ENCODE measurements at regions not wholly inside any gene's neighbourhood (a gene's known extent, or its start where the extent isn't known, plus 50 kb on each side); places are given as distances from the start of the nearest gene placed in this dataset.
"Not testable (repeated sequence)": the region's sequence is repeated elsewhere in the genome, so short reads cannot be mapped to it uniquely, and the experiment has no call there.

GRCh38 chr4:85180533-85180932 lies 214.0 kb upstream of the WDFY3 start:
- no peak for TF ChIP-seq POLR2A (IDR thresholded peaks at IDR 0.05)
- TF ChIP-seq EP300 (IDR thresholded peaks at IDR 0.05) = no peak
- TF ChIP-seq POLR2AphosphoS5 (IDR thresholded peaks at IDR 0.05) = no peak
- TF ChIP-seq CTCF (IDR thresholded peaks at IDR 0.05) = no peak
- Histone ChIP-seq H3K36me3 (no peaks in the 10 kb centered on the region), H3K4me1 (no peaks in the 10 kb centered on the region), H3K4me3 (no peak overlapping the region), H3K27ac (no peak overlapping the region), H3K27me3 (no peaks in the 10 kb centered on the region), H3K9me3 (no peaks in the 10 kb centered on the region)
- 75 to 77% methylated on average over 3 of the region's 3 CpGs for WGBS, 2 donors (ENCODE audit: low coverage in 1 of 2)
- no peak for ATAC-seq

GRCh38 chr4:85187106-85187505 lies 220.6 kb upstream of the WDFY3 start:
- Histone ChIP-seq H3K27me3 (no peaks in the 10 kb centered on the region), H3K4me3 (no peak overlapping the region), H3K36me3 (no peaks in the 10 kb centered on the region), H3K9me3 (no peaks in the 10 kb centered on the region), H3K4me1 (no peaks in the 10 kb centered on the region), H3K27ac (no peak overlapping the region)
- no peak for ATAC-seq
- 50% methylated on average over 1 of the region's 1 CpG for WGBS, 2 donors (ENCODE audit: low coverage in 1 of 2)
- TF ChIP-seq POLR2AphosphoS5 (IDR thresholded peaks at IDR 0.05) (no peak), EP300 (IDR thresholded peaks at IDR 0.05) (no peak), POLR2A (IDR thresholded peaks at IDR 0.05) (no peak), CTCF (IDR thresholded peaks at IDR 0.05) (no peak)

GRCh38 chr4:85196015-85196414 lies 229.5 kb upstream of the WDFY3 start:
- ATAC-seq, H3K4me1 ChIP-seq, H3K27me3 ChIP-seq, H3K27ac ChIP-seq, H3K36me3 ChIP-seq, H3K4me3 ChIP-seq: not testable (repeated sequence)
- 79 to 80% methylated on average over 1 to 3 of the region's 7 CpGs for WGBS, 2 donors (ENCODE audit: low coverage in 1 of 2)
- peaks cover 0 to 26% (median 0%) of the 10 kb centered on the region in 3 donors for H3K9me3 ChIP-seq

- peaks cover 0 to 40% (median 0%) of the 10 kb centered on the region in 3 donors for H3K9me3 ChIP-seq
- no peaks in the 10 kb centered on the region for H3K27me3 ChIP-seq
- no peak overlapping the region for H3K27ac ChIP-seq
- H3K4me1 ChIP-seq = no peaks in the 10 kb centered on the region
- WGBS, 2 donors (ENCODE audit: low coverage in 1 of 2) = 17 to 50% methylated on average over 1 of the region's 1 CpG
- no peak for TF ChIP-seq POLR2AphosphoS5 (IDR thresholded peaks at IDR 0.05)
- no peak for TF ChIP-seq POLR2A (IDR thresholded peaks at IDR 0.05)
- no peak for TF ChIP-seq CTCF (IDR thresholded peaks at IDR 0.05)
- TF ChIP-seq EP300 (IDR thresholded peaks at IDR 0.05) = no peak
- H3K4me3 ChIP-seq = no peak overlapping the region
- ATAC-seq = no peak
- H3K36me3 ChIP-seq = no peaks in the 10 kb centered on the region
Observed at GRCh38 chr4:85200106-85200505, 233.6 kb upstream of the WDFY3 start.

- Histone ChIP-seq H3K27me3 (no peaks in the 10 kb centered on the region), H3K9me3 (peaks cover 0 to 31% (median 0%) of the 10 kb centered on the region in 3 donors), H3K36me3 (no peaks in the 10 kb centered on the region), H3K27ac (no peak overlapping the region), H3K4me1 (no peaks in the 10 kb centered on the region), H3K4me3 (no peak overlapping the region)
- TF ChIP-seq EP300 (IDR thresholded peaks at IDR 0.05) (no peak), CTCF (IDR thresholded peaks at IDR 0.05) (no peak), POLR2A (IDR thresholded peaks at IDR 0.05) (no peak), POLR2AphosphoS5 (IDR thresholded peaks at IDR 0.05) (no peak)
- ATAC-seq = no peak
- WGBS, 2 donors (ENCODE audit: low coverage in 1 of 2) = 50 to 74% methylated on average over 1 of the region's 1 CpG
Observed at GRCh38 chr4:85209161-85209560, 242.7 kb upstream of the WDFY3 start.
